Liver (tissue), 8 donors: ENCODE measurements at regions not wholly inside any gene's neighbourhood (a gene's known extent, or its start where the extent isn't known, plus 50 kb on each side); places are given as distances from the start of the nearest gene placed in this dataset.
"Not testable (repeated sequence)": the region's sequence is repeated elsewhere in the genome, so short reads cannot be mapped to it uniquely, and the experiment has no call there.

ENCODE experiments used
- DNase-seq: peaks from one replicate; pipeline ENCODE4 v3.0.0-alpha.2; 2017; ENCODE audit warnings: low spot score
- H3K27ac ChIP-seq, 2 donors: one replicate each; pipeline ENCODE4 v1.7.0; 2013; ENCODE audit warnings: inconsistent platforms in 2 of 2, low read length in 2 of 2, control low read depth in 1 of 2, low read depth in 1 of 2, mild to moderate bottlenecking in 1 of 2
- H3K27me3 ChIP-seq, 4 donors: one replicate each; pipeline versions ENCODE4 v1.6.1 to v1.7.0; 2013; ENCODE audit warnings: low read length in 3 of 4, inconsistent platforms in 1 of 4, mild to moderate bottlenecking in 1 of 4, moderate library complexity in 1 of 4; ENCODE audit not compliant: control insufficient read depth in 4 of 4, insufficient read depth in 4 of 4
- H3K36me3 ChIP-seq, 4 donors: one replicate each; pipeline versions ENCODE4 v1.6.1 to v1.7.0; 2013; ENCODE audit warnings: low read length in 3 of 4, mild to moderate bottlenecking in 3 of 4, low read depth in 1 of 4, moderate library complexity in 1 of 4; ENCODE audit not compliant: control insufficient read depth in 4 of 4, insufficient read depth in 3 of 4
- H3K4me1 ChIP-seq, 4 donors: one replicate each; pipeline versions ENCODE4 v1.6.1 to v1.7.0; 2013; ENCODE audit warnings: low read length in 3 of 4, mild to moderate bottlenecking in 3 of 4, moderate library complexity in 1 of 4; ENCODE audit not compliant: control insufficient read depth in 4 of 4, insufficient read depth in 4 of 4
- H3K4me3 ChIP-seq, 3 donors: one replicate each; pipeline versions ENCODE4 v1.6.1 to v1.7.0; 2013; ENCODE audit warnings: low read length in 3 of 3, control low read depth in 1 of 3, low read depth in 1 of 3, mild to moderate bottlenecking in 1 of 3
- H3K9ac ChIP-seq, 2 donors: one replicate each; pipeline ENCODE4 v1.7.0; 2013; ENCODE audit warnings: low read length in 2 of 2, mild to moderate bottlenecking in 2 of 2, moderate library complexity in 2 of 2, control low read depth in 1 of 2, low read depth in 1 of 2
- H3K9me3 ChIP-seq, 4 donors: one replicate each; pipeline versions ENCODE4 v1.6.1 to v1.7.0; 2013; ENCODE audit warnings: low read length in 3 of 4; ENCODE audit not compliant: control insufficient read depth in 4 of 4
- ATF3 ChIP-seq: IDR thresholded peaks from 2 replicates; pipeline ENCODE4 v1.6.1; 2016; ENCODE audit warnings: antibody characterized with exemption
- CTCF ChIP-seq: fragments of 150-350 bp; IDR thresholded peaks from 2 replicates; pipeline ENCODE4 v1.5.1; 2017; ENCODE audit warnings: improper control_type of control experiment, low read depth, low read length; ENCODE audit not compliant: missing input control
- EGR1 ChIP-seq, 2 donors: IDR thresholded peaks; 2 replicates each; pipeline ENCODE4 v1.6.1; 2016 to 2018; ENCODE audit warnings: antibody characterized with exemption in 2 of 2, low read depth in 2 of 2
- FOXA1 ChIP-seq: IDR thresholded peaks from 2 replicates; pipeline ENCODE4 v1.6.1; 2016; ENCODE audit warnings: antibody characterized with exemption
- FOXA2 ChIP-seq: IDR thresholded peaks from 2 replicates; pipeline ENCODE4 v1.6.1; 2016; ENCODE audit warnings: antibody characterized with exemption
- HNF4A ChIP-seq, 2 donors: conservative IDR thresholded peaks; 2 replicates each; pipeline ENCODE4 v1.6.1; 2016; ENCODE audit warnings: antibody characterized with exemption in 2 of 2, mild to moderate bottlenecking in 2 of 2
- MAX ChIP-seq: IDR thresholded peaks from 2 replicates; pipeline ENCODE4 v1.6.1; 2016; ENCODE audit warnings: antibody characterized with exemption
- NR2F2 ChIP-seq: IDR thresholded peaks from 2 replicates; pipeline ENCODE4 v1.6.1; 2016; ENCODE audit warnings: antibody characterized with exemption
- RAD21 ChIP-seq, 2 donors: IDR thresholded peaks; 2 replicates each; pipeline ENCODE4 v1.6.1; 2016; ENCODE audit warnings: antibody characterized with exemption in 2 of 2, mild to moderate bottlenecking in 2 of 2
- RXRA ChIP-seq, 2 donors: IDR thresholded peaks; 2 replicates each; pipeline ENCODE4 v1.6.1; 2017 to 2018; ENCODE audit warnings: antibody characterized with exemption in 2 of 2, mild to moderate bottlenecking in 1 of 2
- TAF1 ChIP-seq: conservative IDR thresholded peaks from 2 replicates; pipeline ENCODE4 v1.6.1; 2016; ENCODE audit warnings: antibody characterized with exemption, mild to moderate bottlenecking
- YY1 ChIP-seq: IDR thresholded peaks from 2 replicates; pipeline ENCODE4 v1.6.1; 2016; ENCODE audit warnings: antibody characterized with exemption, mild to moderate bottlenecking
- WGBS: extraction: QIAGEN DNeasy Blood & Tissue Kit; methylation state at CpG from one replicate; pipeline ENCODE4 v1.1.7; 2013; 5-methylcytosine and 5-hydroxymethylcytosine counted together
- donor health status: healthy.
- donor health status: healthy.
- donor health status: healthy.
- donor health status: healthy.
- donor health status: healthy.

GRCh38 chr14:82814339-82814738 lies 1280.7 kb upstream of the SEL1L start:
- H3K36me3 ChIP-seq, H3K4me3 ChIP-seq, H3K4me1 ChIP-seq, H3K9ac ChIP-seq, H3K9me3 ChIP-seq, H3K27me3 ChIP-seq, H3K27ac ChIP-seq, DNase-seq: not testable (repeated sequence)
- WGBS, result 96% methylated on average over 28 of the region's 28 CpGs

- Histone ChIP-seq H3K9me3 (no peaks in the 10 kb centered on the region), H3K27me3 (no peaks in the 10 kb centered on the region), H3K9ac (no peak overlapping the region), H3K4me3 (no peak overlapping the region), H3K4me1 (no peaks in the 10 kb centered on the region), H3K36me3 (no peaks in the 10 kb centered on the region), H3K27ac (no peak overlapping the region)
- TF ChIP-seq FOXA1 (no peak), FOXA2 (no peak), ATF3 (no peak), CTCF (no peak), NR2F2 (no peak), MAX (no peak), YY1 (no peak), HNF4A (conservative IDR thresholded peaks at IDR 0.05) (no peak), RXRA (IDR thresholded peaks at IDR 0.05) (no peak)
- 83% methylated on average over 4 of the region's 4 CpGs for whole genome bisulfite sequencing
- no peak for DNase-seq
Measured at GRCh38 chr14:82830596-82830995, 1296.9 kb upstream of the SEL1L start.

GRCh38 chr14:82836256-82836950 lies 1302.8 kb upstream of the SEL1L start:
- 81% methylated on average over 5 of the region's 5 CpGs for WGBS
- no peak overlapping the region for H3K27ac ChIP-seq
- TF ChIP-seq EGR1 (IDR thresholded peaks at IDR 0.05; ENCODE audit: low read depth in 2 of 2), result no peak
- TF ChIP-seq TAF1, result no peak
- TF ChIP-seq RAD21 (IDR thresholded peaks at IDR 0.05), result no peak
- TF ChIP-seq ATF3, result no peak

More at GRCh38 chr14:82836256-82836950, 1302.8 kb upstream of the SEL1L start:
- H3K27me3 ChIP-seq, result no peaks in the 10 kb centered on the region
- no peak overlapping the region for H3K9ac ChIP-seq
- H3K36me3 ChIP-seq, result no peaks in the 10 kb centered on the region
- no peaks in the 10 kb centered on the region for H3K4me1 ChIP-seq
- no peaks in the 10 kb centered on the region for H3K9me3 ChIP-seq
- no peak overlapping the region for H3K4me3 ChIP-seq
- DNase-seq, result no peak
